Nephron progenitor cell (in vitro differentiated cells): ENCODE measurements at regions not wholly inside any gene's neighbourhood (a gene's known extent, or its start where the extent isn't known, plus 50 kb on each side); places are given as distances from the start of the nearest gene placed in this dataset.

Experiments used
- DNase-seq: peaks from one replicate; pipeline ENCODE4 v3.0.0; 2021
- H3K27ac Mint-ChIP-seq: 2 replicates; pipeline ENCODE4 v1.8.0; 2021; ENCODE audit warnings: mild to moderate bottlenecking, moderate library complexity, mixed read lengths
- H3K27me3 Mint-ChIP-seq: 2 replicates; pipeline ENCODE4 v1.8.0; 2021; ENCODE audit warnings: mild to moderate bottlenecking, low read depth, mixed read lengths; ENCODE audit not compliant: poor library complexity
- H3K36me3 Mint-ChIP-seq: 2 replicates; pipeline ENCODE4 v1.8.0; 2021; ENCODE audit warnings: low read depth, mixed read lengths
- H3K4me1 Mint-ChIP-seq: 2 replicates; pipeline ENCODE4 v1.8.0; 2021; ENCODE audit warnings: mixed read lengths
- H3K4me3 Mint-ChIP-seq: 2 replicates; pipeline ENCODE4 v1.8.0; 2021; ENCODE audit warnings: mild to moderate bottlenecking, moderate library complexity, mixed read lengths
- H3K9me3 Mint-ChIP-seq: 2 replicates; pipeline ENCODE4 v1.8.0; 2021; ENCODE audit warnings: mild to moderate bottlenecking, moderate library complexity, mixed read lengths
- CTCF ChIP-seq: fragments of 200-600 bp; sonication (generic); IDR thresholded peaks from 2 replicates; pipeline ENCODE4 v1.5.0; 2021; ENCODE audit warnings: antibody characterized with exemption

- DNase-seq, result no peak
- no peak overlapping the region for H3K4me3 Mint-ChIP-seq
- peaks cover 5% of the 10 kb centered on the region for H3K36me3 Mint-ChIP-seq
- peaks cover 29% of the 10 kb centered on the region for H3K4me1 Mint-ChIP-seq
- TF ChIP-seq CTCF, result no peak
- no peaks in the 10 kb centered on the region for H3K27me3 Mint-ChIP-seq
- H3K27ac Mint-ChIP-seq, result no peak overlapping the region
- peaks cover 22% of the 10 kb centered on the region for H3K9me3 Mint-ChIP-seq
Observed at GRCh38 chr5:124819201-124819600, 72.8 kb upstream of the ZNF608 start.

DNA sequence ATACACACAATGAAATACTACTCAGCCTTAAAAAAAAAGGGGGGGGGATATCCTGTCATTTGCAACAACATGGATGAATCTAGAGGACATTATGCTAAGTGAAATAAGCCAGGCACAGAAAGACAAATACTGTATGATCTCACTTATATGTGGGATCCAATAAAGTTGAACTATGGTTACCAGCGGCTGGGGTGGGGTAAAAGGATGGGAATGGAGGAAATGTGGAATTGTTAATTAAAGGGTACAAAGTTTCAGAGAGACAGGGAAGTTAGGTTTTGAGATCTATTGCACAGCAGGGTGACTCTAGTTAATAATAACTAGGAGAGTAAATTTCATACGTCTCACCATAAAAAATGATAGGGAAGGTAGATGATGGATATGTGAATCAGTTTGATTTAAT lies 76.2 kb upstream of the ZNF608 start:
- H3K27ac Mint-ChIP-seq, result no peak overlapping the region
- H3K4me3 Mint-ChIP-seq, result no peak overlapping the region
- peaks cover 22% of the 10 kb centered on the region for H3K9me3 Mint-ChIP-seq
- no peaks in the 10 kb centered on the region for H3K27me3 Mint-ChIP-seq
- TF ChIP-seq CTCF, result no peak
- no peak for DNase-seq
- H3K36me3 Mint-ChIP-seq, result peaks cover 5% of the 10 kb centered on the region
- peaks cover 23% of the 10 kb centered on the region for H3K4me1 Mint-ChIP-seq

GRCh38 chr5:124823380-124823779 lies 76.9 kb upstream of the ZNF608 start:
- H3K27me3 Mint-ChIP-seq, result no peaks in the 10 kb centered on the region
- H3K36me3 Mint-ChIP-seq, result peaks cover 5% of the 10 kb centered on the region
- H3K9me3 Mint-ChIP-seq, result peaks cover 22% of the 10 kb centered on the region
- H3K27ac Mint-ChIP-seq, result no peak overlapping the region
- no peak overlapping the region for H3K4me3 Mint-ChIP-seq
- DNase-seq, result no peak
- H3K4me1 Mint-ChIP-seq, result peaks cover 19% of the 10 kb centered on the region
- no peak for TF ChIP-seq CTCF

DNA sequence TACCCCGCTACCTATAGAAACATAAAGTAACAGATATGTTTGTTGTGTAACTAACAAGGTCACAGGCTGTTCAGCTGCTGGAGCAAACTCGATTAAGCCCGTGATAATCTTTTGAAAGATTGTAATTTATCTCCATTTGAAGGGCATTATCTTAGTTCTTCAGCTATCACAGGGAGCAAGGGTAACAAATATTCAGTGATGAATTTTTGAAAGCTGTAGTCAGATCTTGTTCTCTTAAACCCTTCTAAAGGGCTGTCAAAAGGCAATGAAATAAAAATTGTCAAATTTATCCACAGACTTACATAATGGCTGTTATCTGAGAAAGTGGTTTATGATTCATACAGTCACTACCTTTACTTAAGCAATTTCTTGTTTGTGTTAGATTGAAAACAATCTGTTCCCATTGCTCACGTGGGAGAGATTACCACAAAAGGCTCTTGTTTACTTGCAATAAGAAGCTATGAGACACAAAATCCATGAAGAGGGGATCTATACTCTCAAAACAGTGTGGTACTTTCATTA lies 78.3 kb upstream of the ZNF608 start:
- Mint-ChIP-seq H3K27me3 (no peaks in the 10 kb centered on the region), H3K4me1 (peaks cover 15% of the 10 kb centered on the region), H3K36me3 (peaks cover 5% of the 10 kb centered on the region), H3K9me3 (peaks cover 22% of the 10 kb centered on the region), H3K27ac (no peak overlapping the region), H3K4me3 (no peak overlapping the region)
- no peak for DNase-seq
- TF ChIP-seq CTCF, result no peak

- H3K4me3 Mint-ChIP-seq, result no peak overlapping the region
- no peak for DNase-seq
- no peak for TF ChIP-seq CTCF
- peaks cover 5% of the 10 kb centered on the region for H3K36me3 Mint-ChIP-seq
- H3K4me1 Mint-ChIP-seq, result peaks cover 15% of the 10 kb centered on the region
- no peaks in the 10 kb centered on the region for H3K27me3 Mint-ChIP-seq
- H3K9me3 Mint-ChIP-seq, result peaks cover 21% of the 10 kb centered on the region
- H3K27ac Mint-ChIP-seq, result no peak overlapping the region
Observed at GRCh38 chr5:124825250-124825982, 79.0 kb upstream of the ZNF608 start.

GRCh38 chr5:124825983-124826337 lies 79.5 kb upstream of the ZNF608 start:
- Mint-ChIP-seq H3K9me3 (peaks cover 19% of the 10 kb centered on the region), H3K4me3 (no peak overlapping the region), H3K4me1 (peaks cover 14% of the 10 kb centered on the region), H3K36me3 (peaks cover 5% of the 10 kb centered on the region), H3K27ac (no peak overlapping the region), H3K27me3 (no peaks in the 10 kb centered on the region)
- DNase-seq, result no peak
- TF ChIP-seq CTCF, result no peak
